ENCODE measurements at regions not wholly inside any gene's neighbourhood (a gene's known extent, or its start where the extent isn't known, plus 50 kb on each side); places are given as distances from the start of the nearest gene placed in this dataset.

GRCh38 chr5:88979244-88979643 lies 96.3 kb upstream of the MEF2C start:
- no peak for DNase-seq

GRCh38 chr5:88976914-88977313 lies 93.9 kb upstream of the MEF2C start:
- DNase-seq, result no peak

DNA sequence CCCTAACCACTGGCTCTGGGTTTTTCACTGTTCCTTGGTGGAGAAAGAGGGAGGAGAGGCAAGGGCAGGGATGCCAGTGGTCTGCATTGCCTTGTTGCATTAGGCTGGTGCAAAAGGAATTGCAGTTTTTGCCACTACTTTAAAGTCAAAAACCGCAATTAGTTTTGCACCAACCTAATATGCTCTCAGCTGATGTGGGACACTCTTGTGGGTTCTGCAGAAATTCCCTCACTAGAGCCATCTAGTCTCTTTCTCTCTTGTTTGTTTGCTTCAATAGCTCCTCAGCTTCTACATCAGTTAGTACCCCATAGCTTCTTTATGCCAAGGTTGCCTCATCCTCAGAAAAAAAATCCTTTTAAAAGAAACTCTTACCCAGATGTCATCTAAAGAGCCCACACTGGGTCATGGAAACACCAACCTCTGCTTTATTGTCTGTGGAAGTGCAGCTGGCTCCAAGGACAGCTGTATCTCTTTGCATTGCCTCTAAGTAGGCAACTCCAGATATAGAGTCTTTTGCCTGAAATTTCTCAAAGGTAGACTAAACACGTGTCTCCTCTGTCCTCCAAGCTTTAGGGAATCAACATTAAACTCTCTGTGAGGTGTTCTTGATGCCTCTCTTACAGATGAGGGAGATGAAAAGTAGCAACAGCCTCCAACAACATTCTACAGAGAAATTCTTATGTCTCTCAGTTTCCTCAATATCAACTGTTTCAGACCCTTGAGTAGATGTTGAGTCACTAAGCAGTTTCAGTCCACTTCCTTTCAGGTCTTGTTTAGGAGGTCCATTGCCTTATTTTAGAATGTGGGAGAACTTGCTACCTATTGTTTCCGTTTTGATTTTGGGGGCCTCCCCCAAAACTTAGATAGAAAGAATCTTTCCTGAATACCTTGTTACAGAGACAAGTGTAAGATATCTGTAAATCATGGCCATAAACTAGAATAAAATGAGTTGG lies 84.9 kb upstream of the MEF2C start:
- DNase-seq, result no peak

DNA sequence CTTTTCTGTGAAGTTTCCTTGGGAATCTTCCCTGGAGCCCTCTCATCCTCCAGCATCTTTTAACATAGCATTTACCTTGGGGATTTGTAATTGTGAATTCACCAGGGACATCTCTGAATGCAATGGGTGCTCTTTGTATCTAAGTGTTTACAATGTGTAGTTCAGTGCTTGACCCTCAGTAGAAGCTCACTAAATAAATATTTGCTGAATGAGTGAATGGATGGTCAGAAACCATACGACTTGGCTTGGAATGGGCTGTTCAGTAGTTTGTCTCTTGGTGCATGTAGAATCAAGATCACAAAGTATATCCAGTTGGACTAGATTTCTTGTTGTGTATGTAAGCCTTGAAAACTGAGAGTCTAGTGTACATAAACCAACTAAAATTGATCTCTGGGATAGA lies 81.8 kb upstream of the MEF2C start:
- no peak for DNase-seq

GRCh38 chr5:88957013-88957412 lies 74.0 kb upstream of the MEF2C start:
- DNase-seq, result no peak

GRCh38 chr5:88956416-88956815 lies 73.4 kb upstream of the MEF2C start:
- no peak for DNase-seq

GRCh38 chr5:88955403-88955802 lies 72.4 kb upstream of the MEF2C start:
- DNase-seq, result no peak

DNA sequence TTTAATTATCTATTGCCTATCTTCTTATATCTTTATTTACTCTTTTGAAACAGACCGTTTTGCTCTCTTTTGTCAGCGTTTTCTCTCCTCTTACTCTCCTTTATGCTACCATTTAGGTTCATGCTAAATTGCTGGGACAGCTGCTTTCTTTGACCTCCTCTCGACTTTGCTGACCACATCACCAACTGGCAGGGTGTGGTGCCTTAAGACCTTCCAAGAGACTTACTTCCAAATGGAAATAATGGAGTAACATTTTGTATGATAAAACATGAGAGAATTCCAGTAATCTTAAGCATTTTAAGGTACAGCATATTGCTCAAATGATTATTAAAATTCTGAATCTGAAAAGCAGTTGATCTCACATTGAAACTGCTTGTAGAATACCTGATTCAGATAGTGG lies 71.5 kb upstream of the MEF2C start:
- no peak for DNase-seq

DNA sequence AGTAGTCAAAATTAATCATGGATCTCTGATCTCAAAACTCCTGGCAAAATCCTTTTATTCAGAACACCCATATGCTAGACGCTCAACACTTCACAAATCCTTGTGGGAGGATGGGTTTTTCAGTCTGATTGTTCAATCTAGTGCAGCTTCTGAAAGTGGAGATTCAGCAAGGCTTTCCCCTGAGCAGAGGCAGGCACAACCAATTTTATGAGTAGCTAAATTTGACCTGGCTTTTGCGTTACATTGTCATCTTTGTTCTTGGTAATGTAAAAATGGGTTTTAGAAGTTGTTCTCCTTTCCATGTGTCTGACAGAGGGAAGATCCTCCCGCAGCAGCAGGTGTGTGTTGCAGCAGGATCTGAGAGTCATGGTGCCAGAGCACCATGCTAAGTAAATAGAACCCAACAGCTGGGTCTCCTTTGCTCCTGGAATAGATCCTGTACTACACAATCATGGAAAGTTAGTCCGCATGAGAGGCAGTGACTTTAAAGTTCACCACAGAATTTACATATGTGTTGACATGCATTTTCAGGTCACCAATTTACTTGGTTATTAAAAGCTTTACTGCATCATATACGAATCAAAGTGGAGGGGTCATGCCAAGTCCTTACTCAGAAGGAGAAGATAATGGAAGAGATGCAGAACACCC lies 70.1 kb upstream of the MEF2C start:
- no peak for DNase-seq

GRCh38 chr5:88952344-88952743 lies 69.4 kb upstream of the MEF2C start:
- no peak for DNase-seq

DNA sequence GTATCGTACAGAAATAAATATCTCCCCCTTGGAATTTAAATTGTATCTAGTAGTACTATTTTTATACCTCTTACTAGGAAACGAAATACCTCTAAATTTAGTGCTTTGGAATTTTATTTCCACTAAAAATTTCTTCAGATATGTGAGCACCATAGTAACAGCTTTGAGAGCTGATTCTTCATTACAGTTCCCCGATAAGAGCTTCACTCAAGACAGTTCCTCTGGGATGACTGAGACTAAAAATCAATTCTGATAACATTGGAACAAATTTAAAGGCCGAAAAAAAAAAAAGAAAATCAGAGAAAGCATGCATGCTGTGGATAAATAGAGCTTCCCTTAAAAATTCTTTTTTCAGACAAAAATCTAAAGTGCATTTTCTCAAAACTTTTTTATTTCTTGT lies 68.5 kb upstream of the MEF2C start:
- DNase-seq, result no peak

DNA sequence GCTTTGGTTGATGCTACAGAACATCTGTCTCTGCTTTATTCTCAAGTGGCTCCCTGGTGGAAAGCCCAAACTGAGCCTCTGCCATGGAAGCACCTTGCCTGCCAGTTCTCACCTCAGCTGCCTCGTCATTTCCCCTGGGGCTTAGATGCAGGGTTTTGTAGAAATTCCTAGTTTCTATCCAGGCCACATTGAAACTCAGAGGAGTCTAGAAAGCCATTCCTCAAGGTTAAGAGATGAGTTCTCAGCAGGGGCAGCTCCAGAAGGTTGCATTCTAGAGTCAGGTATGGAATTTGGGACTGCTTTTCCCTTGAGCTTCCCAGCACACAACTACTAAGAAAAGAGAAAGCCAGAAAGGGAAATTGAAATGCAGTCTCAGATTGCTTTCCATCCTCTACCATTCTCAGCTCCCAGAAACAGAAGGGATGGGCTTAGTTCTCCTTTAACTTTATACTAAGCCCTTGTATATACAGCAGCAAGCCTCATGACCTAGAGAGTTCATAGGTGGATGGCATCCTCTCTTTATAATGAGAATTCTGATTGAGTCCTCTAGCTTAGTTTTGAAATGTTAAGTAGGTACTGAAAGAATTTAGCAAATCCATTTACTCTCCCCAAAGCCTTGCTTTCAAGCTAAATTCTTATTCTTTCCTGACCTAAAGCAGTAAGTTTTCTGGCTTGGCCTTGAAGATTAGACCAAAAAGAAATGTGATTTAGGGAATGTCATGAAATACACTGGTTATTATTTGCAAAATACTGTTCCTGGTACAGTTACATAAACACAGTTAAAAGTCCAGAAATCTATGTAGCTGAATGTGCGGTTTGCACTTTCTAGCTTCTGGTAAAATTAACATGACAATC lies 66.0 kb upstream of the MEF2C start:
- no peak for DNase-seq

DNA sequence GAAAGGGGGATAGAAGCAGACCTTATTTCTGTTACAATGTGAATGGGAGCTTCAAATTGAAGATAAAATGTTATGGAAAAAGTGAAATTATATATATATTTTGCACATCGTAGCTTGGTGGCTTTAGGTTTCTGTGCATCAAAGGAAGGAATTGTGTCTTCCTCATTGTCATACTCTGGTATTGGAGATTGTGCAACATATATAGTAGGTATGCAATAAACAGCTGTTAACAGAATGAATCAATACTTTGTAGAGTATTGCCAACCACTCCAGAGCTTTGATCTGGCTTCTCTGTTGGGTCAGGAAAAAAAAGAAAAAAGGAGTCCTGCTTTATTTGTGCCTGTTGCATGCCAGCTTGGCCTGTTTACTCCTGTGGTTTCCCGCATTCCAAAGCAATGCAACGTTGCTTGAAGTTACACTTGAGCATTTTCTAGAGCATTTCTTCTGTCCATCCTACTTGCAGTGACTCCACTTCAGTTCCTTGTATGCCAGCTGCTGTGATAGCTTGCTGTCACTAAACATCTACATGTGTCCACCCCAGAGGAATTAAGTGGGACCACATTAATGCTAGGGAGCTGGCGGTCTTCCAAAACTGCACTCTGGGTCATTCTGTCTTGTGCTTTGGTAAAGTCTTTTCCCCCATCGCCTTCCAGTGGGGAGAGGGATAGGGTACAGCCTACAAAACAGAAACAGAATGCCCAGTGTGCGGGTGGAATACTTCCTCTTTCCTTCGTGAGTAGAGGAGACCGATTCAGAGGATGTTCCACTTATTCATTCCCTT lies 62.0 kb upstream of the MEF2C start:
- no peak for DNase-seq

GRCh38 chr5:88941581-88941980 lies 58.6 kb upstream of the MEF2C start:
- no peak for DNase-seq

DNA sequence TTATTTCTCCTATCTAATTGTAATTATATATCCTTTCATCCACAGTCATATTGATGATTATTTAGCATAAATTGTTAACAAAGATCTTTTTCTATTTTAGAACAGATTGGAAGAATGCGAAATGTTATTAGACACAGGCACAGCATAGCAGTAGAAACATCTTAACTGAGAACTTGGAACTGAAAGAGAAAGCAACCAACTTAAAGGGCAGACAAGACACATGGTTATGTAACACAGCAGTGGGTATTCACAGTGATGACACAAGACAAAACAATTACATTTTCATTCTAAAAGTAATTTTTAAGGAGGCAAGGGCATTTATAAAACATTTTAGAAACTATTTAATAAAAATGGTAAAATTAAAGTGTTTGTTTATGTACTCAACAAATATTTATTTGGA lies 57.7 kb upstream of the MEF2C start:
- DNase-seq, result no peak

- DNase-seq, result no peak
Measured at GRCh38 chr5:88939300-88939699, 56.3 kb upstream of the MEF2C start.

GRCh38 chr5:88938488-88938887 lies 55.5 kb upstream of the MEF2C start:
- no peak for DNase-seq

DNA sequence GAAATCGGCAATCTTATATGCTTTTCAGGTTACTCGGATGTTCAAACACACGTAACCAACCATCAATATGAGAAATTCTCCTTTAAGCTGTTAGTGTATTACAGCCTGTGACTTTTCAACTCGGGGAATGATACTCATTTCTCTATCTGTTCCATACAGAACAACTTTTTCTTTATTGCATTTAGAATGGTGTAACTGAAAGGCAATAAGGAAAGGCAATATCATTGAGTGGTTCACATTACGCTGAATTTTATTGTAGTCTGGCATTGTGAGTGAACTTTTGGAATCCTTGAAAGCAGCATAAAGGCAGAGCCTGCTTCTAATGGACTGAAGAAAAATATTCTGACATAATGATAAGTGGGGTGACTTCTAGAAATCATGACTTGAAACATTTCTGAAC lies 54.4 kb upstream of the MEF2C start:
- no peak for DNase-seq

- no peak for DNase-seq
Measured at GRCh38 chr5:88934439-88934838, 51.5 kb upstream of the MEF2C start.

Data from DMS79 treated with DMSO at 0.1 percent for 48 hours (cell line).